HG02938 (cell line): ENCODE measurements at regions not wholly inside any gene's neighbourhood (a gene's known extent, or its start where the extent isn't known, plus 50 kb on each side); places are given as distances from the start of the nearest gene placed in this dataset.
A peak's percentile ranks its signal among the peaks of the same experiment; 100 is the strongest.

ENCODE experiments used
- ATAC-seq: cut with Tn5 transposase; IDR thresholded peaks from one replicate; pipeline ENCODE4 v1.9.1; 2021; ENCODE audit warnings: mild to moderate bottlenecking, moderate library complexity; ENCODE audit not compliant: unreplicated experiment

DNA sequence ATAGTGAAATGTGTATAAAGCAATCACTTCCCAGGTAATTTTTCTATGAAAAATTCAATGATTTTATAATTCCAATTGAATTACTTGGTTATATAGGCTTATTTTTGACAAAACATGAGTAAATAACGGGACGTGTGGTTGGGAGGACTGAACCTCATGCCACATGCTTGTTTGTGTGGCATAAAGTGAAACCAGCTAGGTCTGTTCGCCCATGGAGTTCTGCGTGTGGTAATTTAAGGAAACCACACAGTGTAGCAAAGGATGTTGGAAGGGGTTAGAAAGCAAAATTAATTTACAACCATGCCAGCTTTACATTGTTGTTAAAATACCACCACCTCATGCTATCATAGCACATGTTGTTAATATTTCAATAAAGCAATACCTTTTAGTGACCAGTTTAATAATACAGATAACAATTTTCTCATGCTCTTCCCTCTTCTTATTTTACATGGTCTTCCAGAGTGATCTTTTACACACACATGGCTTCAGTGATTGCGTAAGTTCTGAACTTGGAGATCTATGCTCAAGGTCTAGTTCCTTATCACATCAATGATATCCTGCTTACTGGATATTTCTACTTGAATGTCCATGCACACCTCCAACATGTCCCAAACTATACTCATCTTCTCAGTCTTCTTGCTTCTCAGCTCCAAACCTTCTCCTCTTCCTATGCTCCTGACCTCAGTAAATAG lies 156.4 kb upstream of the ITGA4 start:
- no peak for ATAC-seq

- peak; percentile 27 for ATAC-seq
These were observed 153.0 kb upstream of the ITGA4 start for GRCh38 chr2:181304011-181304844.

- peak; percentile 89 for ATAC-seq
These were observed 151.7 kb upstream of the ITGA4 start for GRCh38 chr2:181305301-181306123.

- no peak for ATAC-seq
These were observed 150.4 kb upstream of the ITGA4 start for GRCh38 chr2:181306785-181307184.

- ATAC-seq: no peak
These were observed 149.8 kb upstream of the ITGA4 start for GRCh38 chr2:181307203-181307991.

- no peak for ATAC-seq
These were observed 148.2 kb upstream of the ITGA4 start for GRCh38 chr2:181308766-181309515.

DNA sequence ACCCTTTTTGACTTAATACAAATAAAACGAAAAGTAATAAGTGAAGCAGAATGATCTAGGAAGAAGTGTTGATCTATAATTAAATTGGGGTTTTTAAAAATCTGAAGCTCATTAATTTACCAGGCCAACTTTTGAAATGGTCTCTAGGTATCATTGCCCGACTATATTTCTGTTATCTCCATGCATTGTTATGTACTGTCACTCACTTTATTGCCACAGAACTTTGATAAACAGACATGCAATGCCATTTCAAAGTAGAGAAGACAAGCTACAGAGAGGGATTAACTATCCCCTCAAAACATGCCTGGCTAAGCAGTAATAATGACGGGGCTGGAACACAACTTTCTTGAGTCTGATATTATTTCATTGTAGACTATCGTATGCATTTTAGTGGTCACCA lies 147.6 kb upstream of the ITGA4 start:
- ATAC-seq: no peak

- no peak for ATAC-seq
These were observed 146.2 kb upstream of the ITGA4 start for GRCh38 chr2:181310967-181311366.

GRCh38 chr2:181311837-181312236 lies 145.3 kb upstream of the ITGA4 start:
- no peak for ATAC-seq

- ATAC-seq: peak; percentile 90
These were observed 144.7 kb upstream of the ITGA4 start for GRCh38 chr2:181312515-181312927.

DNA sequence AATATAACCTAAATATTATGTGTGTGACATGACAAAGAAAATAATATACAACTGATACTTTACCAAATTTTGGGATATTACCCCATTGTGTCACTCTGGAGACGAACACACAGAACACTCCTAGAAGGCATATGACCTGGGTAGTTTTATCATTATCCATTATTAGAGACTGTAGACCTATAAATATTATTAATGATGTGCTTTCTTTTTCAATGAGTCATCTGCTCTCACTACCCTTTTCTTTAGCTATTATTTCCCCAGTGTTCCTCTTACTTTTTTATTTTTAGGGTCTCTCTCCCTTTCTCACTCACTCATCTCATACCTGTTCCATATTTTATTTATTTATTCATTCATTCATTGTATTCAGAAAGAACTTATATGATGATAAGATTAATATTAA lies 143.3 kb upstream of the ITGA4 start:
- ATAC-seq: no peak

GRCh38 chr2:181314551-181314950 lies 142.6 kb upstream of the ITGA4 start:
- no peak for ATAC-seq

- ATAC-seq: no peak
These were observed 139.7 kb upstream of the ITGA4 start for GRCh38 chr2:181317511-181317910.

GRCh38 chr2:181318504-181319280 lies 138.5 kb upstream of the ITGA4 start:
- ATAC-seq: no peak

- ATAC-seq: no peak
These were observed 137.9 kb upstream of the ITGA4 start for GRCh38 chr2:181319286-181319685.

DNA sequence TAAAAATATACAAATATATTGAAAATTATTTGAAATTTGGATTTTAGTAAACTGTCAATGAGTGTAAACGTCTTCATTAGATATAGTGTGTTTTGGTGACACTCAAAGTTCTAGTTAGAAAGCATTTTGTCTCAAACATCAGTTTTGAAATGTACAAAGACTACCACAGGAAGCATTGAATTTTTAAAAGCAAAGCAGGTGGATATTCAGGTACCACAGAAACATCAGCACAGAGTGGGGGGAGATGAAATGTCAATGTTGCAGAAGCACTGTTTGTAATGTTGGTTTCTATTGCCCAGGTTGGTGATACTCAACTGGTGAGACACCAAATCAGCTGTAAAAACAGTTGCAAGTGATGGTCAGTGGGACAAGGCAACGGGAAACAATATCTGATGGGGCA lies 136.5 kb upstream of the ITGA4 start:
- ATAC-seq: no peak

GRCh38 chr2:181324912-181325311 lies 132.3 kb upstream of the ITGA4 start:
- ATAC-seq: no peak

- ATAC-seq: no peak
These were observed 130.5 kb upstream of the ITGA4 start for GRCh38 chr2:181326661-181327060.

DNA sequence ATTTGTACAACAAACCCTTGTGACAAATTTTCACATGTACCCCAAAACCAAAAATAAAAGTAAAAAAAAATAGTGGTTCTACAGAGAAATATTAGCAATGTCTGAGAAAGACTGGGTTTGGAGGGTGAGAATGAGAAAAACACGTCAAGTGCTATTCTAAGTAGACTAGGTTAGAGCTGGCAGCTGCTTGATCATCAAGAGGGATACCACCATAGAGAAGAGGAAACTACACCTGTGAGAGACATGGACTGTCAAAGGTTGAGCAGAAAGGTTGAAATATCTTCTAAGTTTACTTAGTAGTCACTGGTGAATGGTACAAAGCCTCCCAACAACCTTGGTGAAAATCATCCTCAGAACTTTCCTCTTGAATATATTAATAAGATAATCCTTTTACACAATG lies 126.9 kb upstream of the ITGA4 start:
- ATAC-seq: no peak
